ENCODE measurements at regions not wholly inside any gene's neighbourhood (a gene's known extent, or its start where the extent isn't known, plus 50 kb on each side); places are given as distances from the start of the nearest gene placed in this dataset.

DNA sequence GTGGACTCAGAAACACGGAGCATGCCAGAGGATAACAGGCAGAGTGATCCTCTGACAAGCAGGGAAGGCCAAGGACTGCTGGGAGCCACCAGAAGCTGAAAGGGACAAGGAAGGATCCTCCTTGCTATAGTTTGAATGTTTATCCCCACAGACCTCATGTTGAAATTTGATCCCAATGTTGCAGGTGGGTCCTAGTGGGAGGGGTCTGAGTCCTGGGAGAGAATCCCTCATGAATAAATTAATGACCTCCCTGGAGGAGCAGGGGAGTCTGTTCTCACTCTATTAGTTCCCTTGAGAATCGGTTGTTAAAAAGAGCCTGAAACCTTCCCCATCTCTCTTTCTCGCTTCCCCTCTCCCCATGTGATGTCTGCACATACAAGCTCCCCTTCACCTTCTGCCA, 124.4 kb downstream of the FBXO15 start:
- no peak for FAIRE-seq

DNA sequence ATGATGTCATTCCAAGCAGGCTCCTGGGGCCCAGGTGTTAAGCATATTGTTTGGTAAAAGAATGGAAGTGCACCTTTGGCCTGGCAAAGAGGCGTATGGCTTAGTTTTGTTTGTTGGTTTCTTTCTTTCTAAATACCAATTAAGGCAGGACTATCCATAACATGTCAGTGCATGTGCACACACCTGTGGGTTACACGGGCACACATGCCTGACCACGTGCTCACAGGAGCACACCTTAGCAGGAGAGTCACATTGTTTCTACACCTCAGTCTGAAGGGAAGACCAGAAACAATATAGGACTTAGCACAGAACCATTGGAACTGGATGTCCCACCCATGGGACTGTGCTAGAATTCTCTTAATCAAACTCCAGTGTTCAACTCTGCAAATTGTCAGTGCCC, 127.8 kb downstream of the FBXO15 start:
- no peak for FAIRE-seq

DNA sequence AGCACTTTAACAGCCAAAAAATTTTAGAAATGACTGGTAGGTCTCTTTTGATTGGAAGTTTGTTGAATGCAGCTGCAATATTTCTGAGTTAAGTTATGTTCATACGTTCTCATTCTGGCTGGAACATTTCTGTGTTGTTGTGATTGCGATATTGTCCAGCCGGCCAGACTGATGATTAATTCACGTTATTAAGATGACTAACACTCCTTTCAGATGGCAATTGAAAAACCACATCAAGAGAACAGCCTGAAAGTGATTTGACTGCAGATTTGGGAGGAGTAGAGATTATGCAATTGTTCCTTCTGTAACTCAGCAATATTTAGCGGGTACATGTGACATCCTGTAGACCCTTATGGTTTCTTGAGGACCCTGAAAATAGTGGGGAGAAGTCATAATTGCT, 133.7 kb downstream of the FBXO15 start:
- no peak for FAIRE-seq

DNA sequence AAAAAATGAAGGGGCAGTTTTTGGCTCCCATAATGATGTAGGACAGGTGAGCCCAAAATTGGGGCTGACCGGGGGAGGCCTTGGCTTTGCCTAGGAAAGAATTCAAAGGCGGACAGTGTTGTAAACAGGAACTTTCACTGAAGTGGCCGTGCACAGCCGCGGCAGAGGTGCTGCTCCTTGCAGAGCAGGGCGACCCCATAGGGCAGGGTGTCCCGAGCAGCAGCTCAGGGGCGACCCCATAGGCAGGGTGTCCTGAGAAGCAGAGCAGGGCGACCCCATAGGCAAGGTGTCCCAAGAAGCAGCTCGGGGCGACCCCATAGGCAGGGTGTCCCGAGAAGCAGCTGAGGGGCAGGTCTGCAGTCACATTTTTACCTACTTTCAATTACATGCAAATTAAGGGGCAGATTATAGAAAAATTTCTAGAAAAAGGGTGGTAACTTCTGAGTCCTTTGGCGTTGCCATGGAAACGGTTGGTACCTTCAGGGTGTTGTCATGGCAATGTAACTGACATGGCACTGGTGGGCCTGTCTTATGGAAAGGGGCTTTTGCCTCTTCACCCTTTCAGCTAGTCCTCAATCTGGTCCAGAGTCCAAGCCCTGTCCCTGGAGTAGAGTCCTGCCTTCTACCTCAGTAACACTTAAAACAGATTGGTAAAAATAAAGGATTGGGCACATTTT, 134.5 kb downstream of the FBXO15 start:
- no peak for FAIRE-seq

DNA sequence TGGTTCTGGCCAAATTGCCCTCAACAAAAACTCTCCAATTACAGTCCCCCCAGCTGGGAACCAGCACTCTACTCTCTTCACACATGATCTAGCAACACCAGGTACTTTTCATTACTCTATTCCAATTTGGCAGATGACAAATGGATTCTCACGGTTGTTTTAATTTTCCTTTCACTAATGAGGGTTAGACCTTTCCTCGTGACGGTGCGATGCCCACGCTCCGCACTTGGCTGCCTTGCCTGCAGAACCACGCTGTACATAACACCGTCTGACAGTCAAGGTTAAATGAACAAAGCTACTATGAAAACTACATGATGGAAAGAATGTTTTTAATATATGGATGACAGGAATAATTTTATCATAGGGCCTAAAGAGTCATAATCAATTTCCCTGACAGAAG, 141.5 kb downstream of the FBXO15 start:
- FAIRE-seq: no peak

DNA sequence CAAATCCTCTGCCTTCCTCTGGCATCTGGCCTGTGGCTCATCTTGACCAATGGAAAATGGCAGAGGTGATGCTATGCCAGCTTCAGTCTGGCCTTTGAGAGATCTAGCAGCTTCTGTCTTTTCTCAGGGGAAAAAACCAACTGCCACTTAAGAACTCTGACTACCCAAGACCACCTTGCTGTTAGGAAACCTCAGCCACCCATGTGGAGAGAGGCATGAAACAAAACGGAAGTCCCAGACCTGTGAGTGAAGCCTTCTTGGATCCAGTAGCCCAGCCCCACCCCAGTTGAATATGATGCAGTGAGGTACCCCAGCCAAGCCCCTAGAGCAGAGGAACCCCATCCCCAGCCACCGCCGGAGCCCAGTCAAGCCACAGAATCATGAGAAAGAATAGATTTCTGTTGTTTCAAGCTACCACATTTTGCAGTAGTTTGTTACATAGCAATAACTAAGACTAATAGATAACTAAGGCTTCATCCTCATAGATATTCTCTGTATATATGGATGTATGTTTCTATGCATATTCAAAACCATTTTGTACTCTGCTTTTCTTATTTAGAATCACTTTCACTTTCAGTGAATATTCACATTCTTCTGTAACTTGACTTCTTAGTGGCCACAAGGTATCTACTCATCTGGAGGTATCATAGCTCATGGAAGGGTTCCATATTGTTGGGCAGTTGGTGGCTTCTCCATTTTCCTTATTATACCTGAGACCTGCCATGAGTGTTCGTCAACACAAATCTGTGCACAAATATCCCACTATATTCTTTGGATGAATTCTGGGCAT, 142.1 kb downstream of the FBXO15 start:
- FAIRE-seq: no peak

DNA sequence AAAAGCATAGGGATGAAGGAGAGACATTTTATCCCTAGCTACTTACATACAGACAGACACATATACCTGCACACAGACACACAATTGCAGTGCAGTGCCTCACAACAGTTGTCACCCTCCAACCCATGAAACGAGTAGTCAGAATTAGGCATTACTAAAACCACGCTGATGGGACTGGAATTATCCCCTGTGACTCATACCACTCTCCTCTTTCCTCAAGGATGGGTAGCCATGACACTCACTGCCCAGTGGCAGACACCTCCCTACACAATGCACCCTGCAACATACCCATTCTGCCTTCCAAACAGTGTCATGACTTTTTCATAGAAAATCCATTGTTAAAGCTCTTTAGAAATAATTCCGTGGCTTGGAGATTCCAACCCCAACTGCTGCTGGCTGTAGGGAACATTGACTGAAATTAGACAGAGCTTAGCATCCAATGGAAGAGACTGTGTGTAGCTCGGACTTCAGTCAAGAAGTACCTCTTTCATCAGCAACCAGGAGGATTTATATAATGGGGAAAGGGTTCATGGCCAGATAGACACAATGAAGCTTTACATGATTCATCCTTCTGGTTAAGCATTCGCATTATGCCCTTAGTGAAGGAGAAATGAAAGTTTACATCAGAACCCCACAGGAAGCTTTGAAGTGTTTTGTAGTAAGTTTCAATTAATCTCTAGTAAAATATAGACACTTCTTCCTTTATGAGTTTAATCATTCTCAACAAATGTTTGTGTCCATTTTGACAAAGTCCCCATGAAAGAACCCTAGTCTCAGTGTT, 155.2 kb downstream of the FBXO15 start:
- FAIRE-seq: no peak

DNA sequence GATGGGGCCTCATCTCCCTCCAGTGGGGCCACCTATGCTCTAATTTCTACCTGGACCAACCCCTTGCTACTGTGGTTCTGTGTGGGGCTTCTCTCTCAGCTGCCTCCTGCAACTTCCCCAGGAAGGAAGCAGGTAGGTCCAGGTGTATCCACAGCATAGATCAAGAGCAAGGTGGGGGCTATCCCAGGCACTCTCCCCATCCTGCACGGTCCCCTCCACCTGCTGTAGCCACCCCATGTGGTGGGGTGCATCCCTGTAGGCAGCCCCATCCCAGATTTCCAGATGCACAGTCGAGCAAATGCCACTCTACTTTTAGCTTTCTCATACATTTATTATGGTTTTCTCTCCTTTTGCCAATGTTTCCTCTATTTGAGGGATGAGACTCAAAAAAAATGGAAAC, 156.1 kb downstream of the FBXO15 start:
- no peak for FAIRE-seq

DNA sequence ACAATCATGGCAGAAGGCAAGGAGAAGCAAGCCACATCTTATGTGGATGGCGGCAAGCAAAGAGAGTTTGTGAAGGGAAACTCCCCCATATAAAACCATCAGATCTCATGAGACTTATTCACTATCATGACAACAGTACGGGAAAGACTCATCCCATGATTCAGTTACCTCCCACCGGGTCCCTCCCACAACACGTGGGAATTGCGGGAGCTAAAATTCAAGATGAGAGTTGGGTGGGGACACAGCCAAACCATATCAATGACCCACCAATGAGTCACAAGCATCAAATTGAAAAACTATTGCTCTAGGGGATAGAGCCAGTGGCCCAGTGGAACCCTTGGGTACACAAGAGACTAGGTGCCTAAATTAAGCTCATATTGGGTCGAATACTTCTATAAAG, 157.4 kb downstream of the FBXO15 start:
- no peak for FAIRE-seq

DNA sequence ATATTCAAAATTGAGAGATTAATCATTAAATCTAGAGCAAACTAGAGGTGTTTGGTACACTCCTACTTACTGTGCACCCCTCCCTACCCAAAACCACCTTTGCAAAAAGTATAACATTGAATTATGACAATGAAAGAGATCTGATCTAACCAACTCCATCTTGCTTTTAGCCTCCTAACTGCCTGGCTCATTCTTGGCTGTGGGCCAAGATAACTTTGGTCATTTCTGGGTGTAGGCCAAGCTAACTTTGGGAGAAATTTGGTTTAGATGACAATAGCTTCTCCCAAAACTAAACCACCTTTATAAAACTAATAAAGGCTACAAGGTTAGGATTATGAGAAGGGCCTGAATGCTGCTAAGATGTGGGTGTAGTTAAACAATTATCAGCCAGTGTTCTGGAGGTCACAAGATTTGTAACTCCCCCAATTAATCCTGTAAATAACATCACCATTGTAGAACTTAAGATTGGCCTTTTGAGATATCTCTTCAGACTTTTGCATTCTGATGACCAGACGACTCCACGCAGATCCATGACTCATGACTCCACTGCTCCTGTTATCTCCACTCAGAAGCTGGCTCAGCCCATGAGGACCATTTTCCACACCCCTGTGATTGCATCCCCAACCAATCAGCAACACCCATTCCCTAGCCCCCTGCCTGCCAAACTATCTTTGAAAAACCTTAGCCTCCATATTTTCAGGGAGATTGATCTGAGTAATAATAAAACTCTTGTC, 160.2 kb downstream of the FBXO15 start:
- FAIRE-seq: no peak

DNA sequence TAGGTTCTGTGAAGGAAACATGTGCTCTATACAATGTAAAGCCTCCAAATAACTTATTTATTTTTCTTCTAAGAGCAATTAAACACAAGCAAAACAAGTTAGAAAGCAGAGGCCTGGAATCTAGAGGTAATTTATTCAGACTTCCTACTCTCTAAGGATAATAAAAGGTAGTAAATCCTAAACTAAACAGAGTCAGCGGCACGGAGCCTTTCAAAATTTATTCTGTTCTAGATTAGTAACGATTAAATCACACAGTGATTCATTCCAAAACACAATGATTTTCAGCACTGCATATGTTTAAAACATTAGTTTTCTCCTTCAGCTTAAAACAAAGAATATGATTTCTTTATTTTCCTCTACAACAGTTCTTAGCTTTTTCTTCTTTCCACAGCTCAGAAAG, 160.9 kb downstream of the FBXO15 start:
- peak; percentile 90 for FAIRE-seq

DNA sequence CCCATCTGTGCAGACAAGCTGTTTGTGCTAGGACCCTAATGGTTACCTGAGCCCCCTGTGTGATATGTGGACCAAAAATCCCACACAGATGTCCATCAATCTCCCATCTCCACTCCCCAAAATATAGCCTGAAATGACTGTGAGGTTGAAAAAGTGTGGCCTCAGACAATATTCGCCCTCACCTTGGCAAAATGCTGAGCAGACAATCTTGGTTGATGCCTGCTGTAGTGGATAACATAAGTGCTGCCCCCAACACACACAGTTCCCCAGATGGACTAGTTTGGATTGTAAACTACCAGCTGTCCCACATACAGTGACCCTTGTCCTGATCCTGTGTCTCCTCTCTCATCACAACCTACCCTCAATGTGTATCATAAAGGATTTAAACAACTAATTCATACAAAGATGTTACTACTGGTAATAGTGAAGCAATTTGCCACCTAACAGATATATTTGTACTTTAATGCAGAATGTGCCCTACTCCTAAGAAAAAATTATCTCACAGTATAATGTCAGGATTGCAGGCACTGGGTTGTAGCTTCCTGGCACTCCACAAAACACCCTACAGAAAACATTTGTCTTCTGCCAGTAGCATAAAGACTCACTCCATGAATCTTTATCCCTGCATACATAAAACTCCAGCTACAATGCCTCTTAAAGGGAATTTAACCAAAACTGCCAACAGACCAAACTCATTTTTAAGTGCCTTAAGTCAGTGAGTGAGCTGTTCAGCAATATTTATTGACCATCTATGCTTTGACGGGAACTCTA, 161.6 kb downstream of the FBXO15 start:
- FAIRE-seq: no peak

DNA sequence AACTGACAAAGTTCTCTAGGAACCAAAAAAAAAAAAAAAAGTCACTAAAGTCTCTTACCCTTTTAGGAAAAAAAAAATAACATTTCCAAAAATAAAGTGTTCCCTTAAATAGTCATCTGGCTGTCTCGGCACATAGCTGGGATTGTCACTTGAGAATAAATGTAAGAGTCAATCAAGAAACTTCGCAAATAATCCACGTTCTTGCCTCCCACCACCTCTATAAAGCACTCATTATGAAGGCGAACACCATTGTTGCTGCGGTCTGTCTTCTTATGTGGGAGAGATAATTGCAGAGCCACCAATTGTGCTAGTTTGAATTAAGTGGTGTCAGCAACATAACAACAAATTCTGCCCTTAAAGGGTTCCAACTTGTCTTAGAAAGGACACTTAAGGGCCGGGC, 163.7 kb downstream of the FBXO15 start:
- FAIRE-seq: no peak

DNA sequence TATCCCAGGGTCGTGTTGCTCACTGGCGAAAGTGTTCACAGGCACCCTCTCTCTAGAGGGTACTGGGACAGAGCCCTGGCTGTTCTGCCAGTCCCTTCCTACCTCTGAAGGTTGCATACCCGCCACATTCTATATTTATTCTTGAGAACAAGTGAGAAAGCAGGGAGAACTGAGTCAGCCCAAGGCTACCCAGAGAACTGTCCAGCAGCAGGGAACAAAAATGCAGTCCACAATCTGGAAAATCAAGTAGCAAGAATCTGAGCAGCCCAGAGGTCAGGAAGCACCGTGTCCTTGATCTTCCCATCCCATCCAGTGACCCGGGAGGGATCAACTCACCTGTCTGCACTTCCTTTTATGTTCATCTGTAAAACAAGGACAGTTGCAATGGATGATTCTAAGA, 164.1 kb downstream of the FBXO15 start:
- FAIRE-seq: no peak

DNA sequence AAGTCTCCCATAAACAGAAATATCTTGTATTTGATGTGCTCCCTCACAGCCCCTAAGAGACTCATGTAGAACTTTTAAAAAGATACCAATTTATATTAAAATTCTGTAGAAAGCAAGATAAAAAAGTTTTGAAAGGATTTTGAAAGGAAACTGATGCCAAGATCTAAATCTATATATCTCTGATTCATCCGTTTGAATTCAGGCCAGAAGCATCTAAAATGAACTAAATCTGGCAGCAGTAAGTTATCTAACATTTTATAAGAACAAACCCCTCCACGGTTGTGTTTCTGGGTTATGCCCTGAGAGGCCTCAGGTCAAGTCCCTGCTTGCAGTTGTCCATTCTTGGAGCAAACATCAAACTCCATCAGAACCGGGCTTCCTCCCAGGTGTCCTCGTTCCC, 165.8 kb downstream of the FBXO15 start:
- no peak for FAIRE-seq

DNA sequence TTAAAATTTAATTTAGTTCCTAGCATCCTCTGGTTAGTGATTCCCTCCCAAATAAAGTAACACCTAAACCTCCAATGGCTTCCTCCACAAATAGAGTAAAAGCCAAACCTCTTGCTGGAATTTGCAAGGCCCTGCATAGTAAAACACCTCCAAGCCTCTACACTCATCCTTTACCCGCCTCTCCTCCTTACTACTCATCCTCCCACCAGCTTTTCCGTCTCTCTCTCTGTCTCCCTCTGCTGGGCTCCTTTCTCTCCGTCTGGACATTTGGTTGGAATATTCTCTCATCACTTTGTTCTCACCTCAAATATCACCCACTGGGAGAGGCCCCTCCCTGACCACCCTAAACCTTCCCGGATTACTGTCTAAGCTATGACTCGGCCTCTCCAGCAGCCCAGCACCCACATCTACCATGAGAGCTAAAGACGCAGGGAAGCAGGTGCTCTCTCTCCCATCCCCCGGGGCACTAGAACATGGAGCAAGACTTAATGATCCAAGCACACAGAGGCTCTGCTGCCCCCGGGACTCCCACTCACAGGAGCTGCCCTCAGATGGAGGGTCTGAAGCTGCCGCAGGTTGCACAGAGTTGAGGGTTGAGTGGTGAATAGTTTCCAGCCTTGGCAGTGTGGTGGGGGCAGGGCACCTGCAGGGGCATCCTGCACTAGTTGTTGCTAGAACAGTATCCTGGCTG, 167.2 kb downstream of the FBXO15 start:
- no peak for FAIRE-seq

DNA sequence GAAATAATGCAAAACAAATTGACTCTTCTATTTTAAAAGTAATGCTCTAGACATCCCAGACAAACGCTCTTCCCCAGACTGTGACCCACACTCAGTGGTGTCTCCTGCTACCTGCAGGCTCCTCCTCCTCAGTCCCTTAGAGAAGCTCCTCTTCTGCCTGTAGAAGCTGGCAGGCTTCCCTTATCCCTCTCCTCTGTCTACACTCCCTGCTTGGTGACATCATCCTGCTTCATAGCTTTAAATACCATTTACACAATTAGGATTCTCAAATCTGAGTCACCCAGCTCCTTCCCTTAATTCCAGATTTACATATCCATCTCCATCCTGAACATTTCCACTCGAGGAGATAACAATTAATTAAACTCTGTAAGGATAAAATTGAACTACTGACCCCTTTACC, 167.9 kb downstream of the FBXO15 start:
- FAIRE-seq: no peak

DNA sequence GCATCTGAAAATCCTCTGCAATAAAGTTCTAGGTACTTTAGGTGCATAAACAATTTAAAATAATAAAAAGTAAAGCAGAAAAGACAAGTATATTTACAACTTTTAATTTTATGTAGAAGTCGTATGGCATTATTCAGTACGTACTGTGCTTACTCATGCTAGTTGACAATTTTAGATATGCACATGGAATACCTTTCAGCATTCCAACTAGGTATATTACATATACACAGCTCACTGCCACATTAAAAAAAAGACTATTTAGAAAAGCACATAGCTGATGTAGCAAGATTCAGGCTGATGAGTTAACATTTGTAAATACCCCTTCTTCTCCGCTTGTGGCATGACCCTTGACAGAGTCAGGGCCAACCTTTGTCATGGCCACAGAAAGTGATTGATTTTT, 171.2 kb downstream of the FBXO15 start:
- no peak for FAIRE-seq

DNA sequence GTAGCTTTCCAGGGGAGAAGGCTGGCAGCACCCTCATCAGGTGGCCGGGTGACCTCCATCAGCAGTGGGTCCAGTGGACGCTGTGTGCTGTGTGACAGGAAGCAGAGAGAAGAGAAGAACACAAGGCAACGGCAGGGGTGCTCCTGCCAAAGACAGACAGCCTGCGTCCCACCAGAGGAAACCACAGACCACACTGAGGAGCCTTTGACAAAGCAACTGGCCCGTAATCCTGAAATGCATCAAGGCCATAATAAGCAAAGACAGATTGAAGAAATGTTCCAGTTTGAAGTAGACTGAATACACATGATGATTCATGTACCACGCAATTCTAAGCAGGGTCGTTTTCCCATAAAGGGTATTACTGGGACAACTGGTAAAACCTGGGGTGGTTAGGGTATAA, 172.4 kb downstream of the FBXO15 start:
- FAIRE-seq: no peak

DNA sequence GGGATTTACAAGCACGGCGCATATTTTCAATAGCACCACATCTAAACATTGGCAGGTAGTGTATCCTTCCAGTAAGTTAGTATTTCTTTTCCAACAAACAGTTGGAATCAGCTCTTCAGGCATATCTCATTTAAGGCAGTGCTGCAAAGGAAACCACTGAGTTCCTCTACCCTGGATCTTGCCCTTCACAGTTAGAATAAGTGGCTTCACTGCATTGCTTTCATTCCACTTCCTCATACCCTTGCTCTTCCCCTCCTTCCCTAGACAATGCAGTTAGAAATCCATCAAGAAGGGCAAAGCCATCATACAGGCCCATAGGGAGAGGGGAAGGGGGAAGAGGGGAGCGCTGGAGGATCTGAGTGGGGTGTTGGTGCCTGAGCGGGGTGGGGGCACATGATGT, 173.7 kb downstream of the FBXO15 start:
- no peak for FAIRE-seq

DNA sequence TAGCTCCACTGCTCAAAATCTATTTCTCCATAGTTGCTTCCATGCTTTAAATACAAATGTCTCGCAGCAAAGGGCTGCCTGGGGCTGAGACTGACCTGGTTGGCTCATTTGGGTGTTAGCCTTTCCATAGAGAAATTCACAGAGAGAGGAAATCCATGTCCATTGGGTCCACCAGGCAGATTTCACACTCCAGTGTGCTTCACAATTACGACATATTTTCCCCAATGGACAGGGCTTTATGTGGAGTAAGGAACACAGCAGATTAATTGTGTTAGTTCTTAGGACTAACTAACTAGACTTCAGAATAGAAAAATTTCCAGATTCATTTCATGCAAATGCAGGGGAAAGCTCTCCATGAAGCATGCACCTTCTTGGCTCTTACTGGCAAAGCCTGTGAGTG, 180.7 kb downstream of the FBXO15 start:
- no peak for FAIRE-seq

DNA sequence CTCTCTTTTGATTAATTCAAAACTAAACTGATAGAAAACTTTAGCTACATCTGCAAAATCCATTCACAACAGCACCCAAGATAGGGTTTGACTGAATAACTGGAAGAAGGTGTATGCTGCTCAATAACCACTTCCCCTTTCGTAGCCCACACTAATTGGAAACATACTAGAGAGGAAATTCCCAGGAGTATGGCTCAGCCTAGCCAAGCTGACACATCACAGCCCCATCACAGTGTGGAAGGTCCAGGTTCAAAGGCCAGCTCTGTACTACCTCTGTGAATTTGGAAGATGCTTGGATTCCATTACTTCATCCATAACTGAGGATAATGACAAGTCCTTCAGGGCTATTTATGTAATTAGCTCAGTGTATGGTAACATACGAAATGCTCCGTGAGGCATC, 185.4 kb downstream of the FBXO15 start:
- no peak for FAIRE-seq
